CD14-positive monocyte (primary cell): ENCODE measurements at regions not wholly inside any gene's neighbourhood (a gene's known extent, or its start where the extent isn't known, plus 50 kb on each side); places are given as distances from the start of the nearest gene placed in this dataset.

Source experiments
- DNase-seq, 3 donors: peaks; one replicate each; pipeline ENCODE4 v3.0.0-alpha.2; 2011 to 2022
- H2AFZ ChIP-seq: 2 replicates; pipeline ENCODE4 v1.6.0; 2012; ENCODE audit warnings: mild to moderate bottlenecking, low read depth, low read length, inconsistent platforms; ENCODE audit not compliant: insufficient read depth, poor library complexity, severe bottlenecking
- H3K27ac ChIP-seq, 2 donors: 1 replicate in 1 of 2; 2 replicates in 1 of 2; pipeline ENCODE4 v1.5.1; 2012 to 2013; ENCODE audit warnings: low read length in 2 of 2, control low read depth in 1 of 2, inconsistent platforms in 1 of 2, low read depth in 1 of 2, mild to moderate bottlenecking in 1 of 2
- H3K27me3 ChIP-seq, 2 donors: one replicate each; pipeline versions ENCODE4 v1.6.0 to v1.6.1; 2011 to 2013; ENCODE audit warnings: low read length in 2 of 2; ENCODE audit not compliant: control insufficient read depth in 2 of 2, insufficient read depth in 2 of 2
- H3K36me3 ChIP-seq, 2 donors: replicated peaks in 1 of 2; 1 replicate in 1 of 2; 2 replicates in 1 of 2; pipeline versions ENCODE4 v1.5.1 to v1.6.1; 2012 to 2013; ENCODE audit warnings: low read length in 2 of 2, control low read depth in 1 of 2, inconsistent platforms in 1 of 2, mild to moderate bottlenecking in 1 of 2; ENCODE audit not compliant: insufficient read depth in 2 of 2, control insufficient read depth in 1 of 2
- H3K4me1 ChIP-seq, 2 donors: 1 replicate in 1 of 2; 2 replicates in 1 of 2; pipeline versions ENCODE4 v1.5.1 to v1.6.1; 2012 to 2013; ENCODE audit warnings: low read length in 2 of 2, control low read depth in 1 of 2, inconsistent platforms in 1 of 2, mild to moderate bottlenecking in 1 of 2, moderate library complexity in 1 of 2; ENCODE audit not compliant: insufficient read depth in 2 of 2, control insufficient read depth in 1 of 2
- H3K4me2 ChIP-seq: replicated peaks from 2 replicates; pipeline ENCODE3; 2012; ENCODE audit warnings: low read length, moderate library complexity, mild to moderate bottlenecking; ENCODE audit not compliant: poor library complexity, severe bottlenecking; ENCODE audit errors: extremely low read depth
- H3K4me3 ChIP-seq, 3 experiments: fragments of 200-600 bp in 1 of 3; sonication (generic) in 1 of 3; replicated peaks in 1 of 3; 1 replicate in 2 of 3; 2 replicates in 1 of 3; pipeline ENCODE4 v1.5.1; 2011 to 2013; ENCODE audit warnings: low read length in 3 of 3, mild to moderate bottlenecking in 3 of 3, control low read depth in 2 of 3, low read depth in 2 of 3, inconsistent platforms in 1 of 3, moderate library complexity in 1 of 3
- H3K79me2 ChIP-seq: 2 replicates; pipeline ENCODE4 v1.6.0; 2012; ENCODE audit warnings: mild to moderate bottlenecking, control low read depth, inconsistent platforms, low read length, moderate library complexity; ENCODE audit not compliant: insufficient read depth
- H3K9ac ChIP-seq: 2 replicates; pipeline ENCODE4 v1.6.0; 2017; ENCODE audit warnings: low read length, mild to moderate bottlenecking; ENCODE audit not compliant: insufficient read depth, poor library complexity, severe bottlenecking
- H3K9me3 ChIP-seq, 2 donors: replicated peaks in 1 of 2; 1 replicate in 1 of 2; 2 replicates in 1 of 2; pipeline versions ENCODE4 v1.5.1 to v1.6.1; 2012 to 2013; ENCODE audit warnings: low read length in 2 of 2, control low read depth in 1 of 2; ENCODE audit not compliant: control insufficient read depth in 1 of 2, insufficient read depth in 1 of 2
- H4K20me1 ChIP-seq: 2 replicates; pipeline ENCODE4 v1.6.0; 2012; ENCODE audit warnings: mild to moderate bottlenecking, low read length, control low read depth, moderate library complexity; ENCODE audit not compliant: insufficient read depth
- H3K27ac Mint-ChIP-seq, 7 donors: one replicate each; pipeline ENCODE4 v1.8.0; 2020; ENCODE audit warnings: mild to moderate bottlenecking in 7 of 7, mixed read lengths in 7 of 7, moderate library complexity in 6 of 7, inconsistent platforms in 2 of 7
- H3K27me3 Mint-ChIP-seq, 3 donors: one replicate each; pipeline ENCODE4 v1.8.0; 2021 to 2022; ENCODE audit warnings: low read depth in 3 of 3, mild to moderate bottlenecking in 3 of 3, mixed read lengths in 3 of 3, moderate library complexity in 3 of 3, inconsistent platforms in 1 of 3
- H3K36me3 Mint-ChIP-seq, 2 donors: one replicate each; pipeline ENCODE4 v1.8.0; 2020; ENCODE audit warnings: mixed read lengths in 2 of 2, inconsistent platforms in 1 of 2, mild to moderate bottlenecking in 1 of 2
- H3K4me1 Mint-ChIP-seq: one replicate; pipeline ENCODE4 v1.8.0; 2020; ENCODE audit warnings: mild to moderate bottlenecking, mixed read lengths
- H3K4me3 Mint-ChIP-seq, 2 donors: one replicate each; pipeline ENCODE4 v1.8.0; 2020; ENCODE audit warnings: mild to moderate bottlenecking in 2 of 2, mixed read lengths in 2 of 2, moderate library complexity in 1 of 2
- H3K9me3 Mint-ChIP-seq, 7 donors: one replicate each; pipeline ENCODE4 v1.8.0; 2020 to 2022; ENCODE audit warnings: mixed read lengths in 7 of 7, mild to moderate bottlenecking in 6 of 7, moderate library complexity in 6 of 7, inconsistent platforms in 2 of 7
- CTCF ChIP-seq: fragments of 200-600 bp; IDR thresholded peaks from one replicate; pipeline ENCODE4 v1.8.0; 2022; ENCODE audit warnings: antibody characterized with exemption, mild to moderate bottlenecking
- WGBS: methylation state at CpG from one replicate; pipeline ENCODE4 v1.1.5; 2013; ENCODE audit warnings: missing lambda C conversion rate; ENCODE audit not compliant: insufficient coverage; 5-methylcytosine and 5-hydroxymethylcytosine counted together
- intact Hi-C, 2 donors: fragments of 100-400 bp; cut with micrococcal nuclease; formaldehyde crosslinking; loops; one replicate each; pipeline versions ENCODE4 v1.15.0 to v1.15.1; 2023

GRCh38 chr16:65984296-65984695, 382.2 kb upstream of the CDH5 start:
- no peak overlapping the region for H3K9ac ChIP-seq
- Mint-ChIP-seq H3K9me3 (peaks cover 0 to 2% (median 0%) of the 10 kb centered on the region in 7 donors), H3K36me3 (no peaks in the 10 kb centered on the region), H3K4me3 (peak overlapping the region in 1 of 2 donors; percentile 1), H3K27ac (no peak overlapping the region), H3K4me1 (no peaks in the 10 kb centered on the region), H3K27me3 (peaks cover 2 to 7% (median 7%) of the 10 kb centered on the region in 3 donors)
- no peaks in the 10 kb centered on the region for H4K20me1 ChIP-seq
- peaks cover 0 to 4% of the 10 kb centered on the region in 2 donors for H3K27me3 ChIP-seq
- no peaks in the 10 kb centered on the region for H3K9me3 ChIP-seq
- no peak overlapping the region for H3K4me3 ChIP-seq
- intact Hi-C loops: no loop called here
- no peaks in the 10 kb centered on the region for H3K36me3 ChIP-seq
- no peak overlapping the region for H3K27ac ChIP-seq
- H3K79me2 ChIP-seq: no peaks in the 10 kb centered on the region
- TF ChIP-seq CTCF: no peak
- no peak for DNase-seq
- no peak overlapping the region for H2AFZ ChIP-seq
- WGBS: 0% methylated on average over 1 of the region's 3 CpGs
- H3K4me1 ChIP-seq: no peaks in the 10 kb centered on the region
- no peak overlapping the region for H3K4me2 ChIP-seq

GRCh38 chr16:65981057-65981456, 385.4 kb upstream of the CDH5 start:
- H3K4me1 Mint-ChIP-seq: no peaks in the 10 kb centered on the region
- no peaks in the 10 kb centered on the region for H3K36me3 Mint-ChIP-seq
- no CpG with 5 or more reads among the region's 2 CpGs for whole genome bisulfite sequencing

More at GRCh38 chr16:65981057-65981456, 385.4 kb upstream of the CDH5 start:
- H3K4me3 ChIP-seq: no peak overlapping the region
- no peak overlapping the region for H2AFZ ChIP-seq
- no peak overlapping the region for H3K4me3 Mint-ChIP-seq
- no peak overlapping the region for H3K4me2 ChIP-seq
- TF ChIP-seq CTCF: no peak
- H3K27ac Mint-ChIP-seq: no peak overlapping the region
- H3K27ac ChIP-seq: no peak overlapping the region
- peaks cover 0 to 5% (median 2%) of the 10 kb centered on the region in 3 donors for H3K27me3 Mint-ChIP-seq
- no peaks in the 10 kb centered on the region for H3K79me2 ChIP-seq
- intact Hi-C loops: no loop called here
- H3K4me1 ChIP-seq: no peaks in the 10 kb centered on the region
- peaks cover 0 to 2% of the 10 kb centered on the region in 2 donors for H3K27me3 ChIP-seq
- no peaks in the 10 kb centered on the region for H4K20me1 ChIP-seq
- H3K9me3 ChIP-seq: no peaks in the 10 kb centered on the region
- peaks cover 0 to 2% (median 0%) of the 10 kb centered on the region in 7 donors for H3K9me3 Mint-ChIP-seq
- H3K9ac ChIP-seq: no peak overlapping the region
- H3K36me3 ChIP-seq: no peaks in the 10 kb centered on the region
- no peak for DNase-seq
